Activated T-cell treated with anti-CD3 and anti-CD28 coated beads for 4 hours (primary cell): ENCODE measurements at regions not wholly inside any gene's neighbourhood (a gene's known extent, or its start where the extent isn't known, plus 50 kb on each side); places are given as distances from the start of the nearest gene placed in this dataset.

Source experiments
- DNase-seq: peaks from one replicate; pipeline ENCODE4 v3.0.0-alpha.2; 2020

- no peak for DNase-seq
Measured at GRCh38 chr2:17302281-17302680, 216.0 kb downstream of the RAD51AP2 start.

GRCh38 chr2:17301437-17301836 is 216.8 kb downstream of the RAD51AP2 start:
- no peak for DNase-seq

- DNase-seq = no peak
Measured at GRCh38 chr2:17299891-17300540, 218.2 kb downstream of the RAD51AP2 start.

- no peak for DNase-seq
Measured at GRCh38 chr2:17298453-17298852, 219.8 kb downstream of the RAD51AP2 start.

GRCh38 chr2:17296686-17297085 is 221.6 kb downstream of the RAD51AP2 start:
- DNase-seq = no peak

GRCh38 chr2:17289669-17290068 is 228.6 kb downstream of the RAD51AP2 start:
- no peak for DNase-seq

GRCh38 chr2:17287183-17287582 is 231.1 kb downstream of the RAD51AP2 start:
- DNase-seq = no peak

- no peak for DNase-seq
Measured at GRCh38 chr2:17282826-17283225, 235.4 kb downstream of the RAD51AP2 start.

GRCh38 chr2:17282245-17282644 is 236.0 kb downstream of the RAD51AP2 start:
- DNase-seq = no peak

GRCh38 chr2:17276220-17276619 is 242.0 kb downstream of the RAD51AP2 start:
- DNase-seq = no peak

GRCh38 chr2:17272652-17273525 is 245.4 kb downstream of the RAD51AP2 start:
- DNase-seq = no peak

- DNase-seq = no peak
Measured at GRCh38 chr2:17272170-17272569, 246.1 kb downstream of the RAD51AP2 start.

GRCh38 chr2:17271416-17271815 is 246.8 kb downstream of the RAD51AP2 start:
- DNase-seq = no peak

- no peak for DNase-seq
Measured at GRCh38 chr2:17270894-17271293, 247.3 kb downstream of the RAD51AP2 start.

GRCh38 chr2:17263570-17263968 is 254.7 kb downstream of the RAD51AP2 start:
- no peak for DNase-seq

- no peak for DNase-seq
Measured at GRCh38 chr2:17262854-17263569, 255.2 kb downstream of the RAD51AP2 start.

- DNase-seq = no peak
Measured at GRCh38 chr2:17259613-17260012, 258.6 kb downstream of the RAD51AP2 start.

- DNase-seq = no peak
Measured at GRCh38 chr2:17258861-17259260, 259.4 kb downstream of the RAD51AP2 start.

GRCh38 chr2:17257189-17257909 is 260.9 kb downstream of the RAD51AP2 start:
- DNase-seq = no peak

- no peak for DNase-seq
Measured at GRCh38 chr2:17255071-17255470, 263.2 kb downstream of the RAD51AP2 start.

GRCh38 chr2:17254421-17254820 is 263.8 kb downstream of the RAD51AP2 start:
- no peak for DNase-seq

- no peak for DNase-seq
Measured at GRCh38 chr2:17252258-17252657, 266.0 kb downstream of the RAD51AP2 start.

GRCh38 chr2:17251171-17251570 is 267.1 kb downstream of the RAD51AP2 start:
- DNase-seq = no peak
